IgD-negative memory B cell (primary cell): ENCODE measurements at regions not wholly inside any gene's neighbourhood (a gene's known extent, or its start where the extent isn't known, plus 50 kb on each side); places are given as distances from the start of the nearest gene placed in this dataset.
"Not testable (repeated sequence)": the region's sequence is repeated elsewhere in the genome, so short reads cannot be mapped to it uniquely, and the experiment has no call there.

Experiments used
- H3K27ac Mint-ChIP-seq, 3 donors: one replicate each; pipeline ENCODE4 v1.8.0; 2020 to 2022; ENCODE audit warnings: mild to moderate bottlenecking in 3 of 3, mixed read lengths in 3 of 3, moderate library complexity in 1 of 3
- H3K27me3 Mint-ChIP-seq: one replicate; pipeline ENCODE4 v1.8.0; 2021; ENCODE audit warnings: mixed read lengths
- H3K36me3 Mint-ChIP-seq: one replicate; pipeline ENCODE4 v1.8.0; 2020; ENCODE audit warnings: mild to moderate bottlenecking, mixed read lengths
- H3K4me1 Mint-ChIP-seq, 3 donors: one replicate each; pipeline ENCODE4 v1.8.0; 2020 to 2022; ENCODE audit warnings: mixed read lengths in 3 of 3, mild to moderate bottlenecking in 1 of 3
- H3K4me3 Mint-ChIP-seq, 4 donors: one replicate each; pipeline ENCODE4 v1.8.0; 2020 to 2022; ENCODE audit warnings: mild to moderate bottlenecking in 4 of 4, mixed read lengths in 4 of 4, moderate library complexity in 3 of 4
- H3K9me3 Mint-ChIP-seq, 3 donors: one replicate each; pipeline ENCODE4 v1.8.0; 2020 to 2021; ENCODE audit warnings: mixed read lengths in 3 of 3, mild to moderate bottlenecking in 1 of 3

GRCh38 chr3:166860217-166860616, 519.9 kb downstream of the ZBBX start:
- H3K9me3 Mint-ChIP-seq = peaks cover 0 to 5% (median 0%) of the 10 kb centered on the region in 3 donors
- H3K4me3 Mint-ChIP-seq = no peak overlapping the region
- H3K27me3 Mint-ChIP-seq = no peaks in the 10 kb centered on the region

GRCh38 chr3:166844329-166844728, 535.8 kb downstream of the ZBBX start:
- H3K27me3 Mint-ChIP-seq = no peaks in the 10 kb centered on the region
- peaks cover 0 to 2% (median 0%) of the 10 kb centered on the region in 3 donors for H3K4me1 Mint-ChIP-seq
- no peak overlapping the region for H3K4me3 Mint-ChIP-seq
- H3K9me3 Mint-ChIP-seq = peaks cover 3 to 8% (median 7%) of the 10 kb centered on the region in 3 donors
- no peaks in the 10 kb centered on the region for H3K36me3 Mint-ChIP-seq
- no peak overlapping the region for H3K27ac Mint-ChIP-seq

More at GRCh38 chr3:166860217-166860616, 519.9 kb downstream of the ZBBX start:
- Mint-ChIP-seq H3K27ac (no peak overlapping the region), H3K36me3 (no peaks in the 10 kb centered on the region), H3K4me1 (no peaks in the 10 kb centered on the region)

- H3K27ac Mint-ChIP-seq, H3K9me3 Mint-ChIP-seq, H3K36me3 Mint-ChIP-seq, H3K4me1 Mint-ChIP-seq, H3K27me3 Mint-ChIP-seq, H3K4me3 Mint-ChIP-seq: not testable (repeated sequence)
Measured at GRCh38 chr3:166842784-166843183, 537.3 kb downstream of the ZBBX start.

DNA sequence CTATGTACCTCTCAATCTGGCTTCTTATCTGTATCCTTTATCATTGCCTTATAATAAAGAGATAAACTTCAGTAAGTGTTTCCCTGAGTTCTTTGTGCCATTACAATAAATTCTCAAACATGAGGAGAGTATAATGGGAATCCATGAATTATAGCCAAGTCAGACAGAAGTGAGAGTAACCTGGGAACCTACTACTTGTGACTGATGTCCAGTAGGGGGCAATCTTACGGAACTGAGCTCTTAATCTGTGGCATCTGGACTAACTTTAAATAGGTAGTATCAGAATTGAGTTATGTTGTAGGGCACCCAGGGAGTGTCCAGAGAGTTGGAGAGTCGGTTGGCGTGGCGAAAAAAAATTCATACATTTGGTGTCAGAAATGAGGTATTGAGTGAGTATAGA, 542.6 kb downstream of the ZBBX start:
- Mint-ChIP-seq H3K4me3 (no peak overlapping the region), H3K36me3 (no peaks in the 10 kb centered on the region), H3K27me3 (no peaks in the 10 kb centered on the region), H3K9me3 (peaks cover 0 to 12% (median 6%) of the 10 kb centered on the region in 3 donors), H3K4me1 (peaks cover 0 to 2% (median 0%) of the 10 kb centered on the region in 3 donors), H3K27ac (no peak overlapping the region)

GRCh38 chr3:166836836-166837235, 543.3 kb downstream of the ZBBX start:
- no peaks in the 10 kb centered on the region for H3K36me3 Mint-ChIP-seq
- H3K4me3 Mint-ChIP-seq = no peak overlapping the region
- H3K9me3 Mint-ChIP-seq = peaks cover 0 to 12% (median 6%) of the 10 kb centered on the region in 3 donors
- H3K27me3 Mint-ChIP-seq = no peaks in the 10 kb centered on the region
- peaks cover 0 to 2% (median 0%) of the 10 kb centered on the region in 3 donors for H3K4me1 Mint-ChIP-seq
- no peak overlapping the region for H3K27ac Mint-ChIP-seq

DNA sequence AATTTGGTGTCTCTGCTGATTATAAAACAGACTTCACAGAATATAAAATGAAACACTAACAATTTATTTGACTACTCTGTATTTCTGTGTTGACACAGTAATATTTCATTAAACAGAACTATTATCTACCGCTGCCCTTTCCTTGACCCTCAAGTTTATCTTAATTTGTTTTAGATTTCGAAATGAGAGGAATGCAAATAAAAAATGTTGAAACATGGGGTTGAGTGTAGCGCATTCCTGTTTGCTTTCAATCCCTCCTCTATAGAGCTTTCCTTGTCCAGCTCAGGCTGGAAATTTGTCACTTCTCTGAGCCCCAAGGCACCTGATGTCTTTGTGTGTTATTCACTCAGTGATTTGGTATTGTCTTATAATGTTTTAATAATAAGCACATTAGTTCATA, 550.2 kb downstream of the ZBBX start:
- Mint-ChIP-seq H3K9me3 (peaks cover 3 to 4% (median 4%) of the 10 kb centered on the region in 3 donors), H3K4me1 (no peaks in the 10 kb centered on the region)

GRCh38 chr3:166818464-166818863, 561.6 kb downstream of the ZBBX start:
- Mint-ChIP-seq H3K9me3 (peaks cover 0 to 6% (median 0%) of the 10 kb centered on the region in 3 donors), H3K27ac (no peak overlapping the region)

More for the DNA sequence above, 550.2 kb downstream of the ZBBX start:
- no peak overlapping the region for H3K27ac Mint-ChIP-seq
- no peak overlapping the region for H3K4me3 Mint-ChIP-seq
- no peaks in the 10 kb centered on the region for H3K36me3 Mint-ChIP-seq
- H3K27me3 Mint-ChIP-seq = no peaks in the 10 kb centered on the region

DNA sequence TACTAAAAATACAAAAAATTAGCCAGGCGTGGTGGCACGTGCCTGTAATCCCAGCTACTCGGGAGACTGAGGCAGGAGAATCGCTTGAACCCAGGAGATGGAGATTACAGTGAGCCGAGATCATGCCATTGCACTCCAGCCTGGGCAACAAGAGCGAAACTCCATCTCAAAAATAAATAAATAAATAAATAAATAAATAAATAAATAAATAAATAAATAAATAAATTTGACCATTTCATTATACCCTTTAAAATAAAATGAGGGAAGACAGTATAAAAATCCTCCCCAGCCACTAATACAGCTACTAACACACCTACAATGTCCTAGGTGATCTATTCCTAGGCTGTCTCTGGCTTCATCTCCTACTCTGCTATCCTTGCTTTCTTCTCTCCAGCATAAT, 562.8 kb downstream of the ZBBX start:
- not testable (repeated sequence) for H3K9me3 Mint-ChIP-seq, H3K4me1 Mint-ChIP-seq, H3K27me3 Mint-ChIP-seq, H3K4me3 Mint-ChIP-seq, H3K27ac Mint-ChIP-seq, H3K36me3 Mint-ChIP-seq

More at GRCh38 chr3:166818464-166818863, 561.6 kb downstream of the ZBBX start:
- no peak overlapping the region for H3K4me3 Mint-ChIP-seq
- H3K4me1 Mint-ChIP-seq = no peaks in the 10 kb centered on the region
- no peaks in the 10 kb centered on the region for H3K36me3 Mint-ChIP-seq
- H3K27me3 Mint-ChIP-seq = no peaks in the 10 kb centered on the region

DNA sequence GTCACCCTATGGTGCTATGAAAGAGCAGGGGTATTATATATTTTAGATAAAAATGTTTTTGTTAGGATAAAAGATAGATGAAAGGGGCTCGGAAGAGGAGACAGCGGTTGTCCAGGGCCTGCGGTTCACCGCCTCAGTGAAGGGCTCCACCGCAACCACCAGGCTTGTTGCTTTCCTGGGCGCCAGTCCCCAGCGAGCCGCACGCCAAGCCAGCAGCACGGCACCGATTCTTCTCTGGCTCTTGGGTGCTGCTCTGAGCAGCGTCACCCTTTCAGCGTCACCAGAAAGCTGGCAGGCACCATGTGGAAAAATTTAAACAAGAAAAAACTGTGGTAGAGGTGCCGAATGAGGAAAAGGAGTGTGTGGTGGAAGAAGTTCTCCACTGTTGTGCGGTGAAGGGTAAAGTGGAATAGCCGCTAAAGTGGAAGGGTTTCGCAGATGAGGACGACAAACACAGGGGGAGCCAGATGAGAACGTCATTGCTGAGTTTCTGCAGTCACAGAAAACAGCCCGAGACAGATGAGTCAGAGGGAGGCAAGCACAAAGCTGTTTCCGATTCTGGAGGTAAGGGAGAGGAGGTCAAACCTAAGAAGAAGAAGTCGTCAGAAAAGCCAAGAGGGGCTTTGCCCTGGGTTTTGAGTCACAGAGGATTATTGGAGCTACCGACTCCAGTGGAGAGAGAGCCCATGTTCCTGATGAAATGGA, 569.2 kb downstream of the ZBBX start:
- H3K4me3 Mint-ChIP-seq = no peak overlapping the region
- H3K4me1 Mint-ChIP-seq = no peaks in the 10 kb centered on the region
- no peak overlapping the region for H3K27ac Mint-ChIP-seq
- H3K9me3 Mint-ChIP-seq = peaks cover 3 to 27% (median 12%) of the 10 kb centered on the region in 3 donors
- H3K36me3 Mint-ChIP-seq = peaks cover 1% of the 10 kb centered on the region
- no peaks in the 10 kb centered on the region for H3K27me3 Mint-ChIP-seq

GRCh38 chr3:166809520-166809919, 570.6 kb downstream of the ZBBX start:
- H3K27ac Mint-ChIP-seq = no peak overlapping the region
- no peaks in the 10 kb centered on the region for H3K4me1 Mint-ChIP-seq
- no peaks in the 10 kb centered on the region for H3K27me3 Mint-ChIP-seq
- H3K9me3 Mint-ChIP-seq = peaks cover 3 to 23% (median 12%) of the 10 kb centered on the region in 3 donors
- peaks cover 1% of the 10 kb centered on the region for H3K36me3 Mint-ChIP-seq
- H3K4me3 Mint-ChIP-seq = no peak overlapping the region

GRCh38 chr3:166788936-166789335, 591.2 kb downstream of the ZBBX start:
- no peaks in the 10 kb centered on the region for H3K4me1 Mint-ChIP-seq
- H3K9me3 Mint-ChIP-seq = peaks cover 0 to 4% (median 3%) of the 10 kb centered on the region in 3 donors
- H3K27me3 Mint-ChIP-seq = no peaks in the 10 kb centered on the region
- no peak overlapping the region for H3K27ac Mint-ChIP-seq
- H3K36me3 Mint-ChIP-seq = no peaks in the 10 kb centered on the region
- no peak overlapping the region for H3K4me3 Mint-ChIP-seq

DNA sequence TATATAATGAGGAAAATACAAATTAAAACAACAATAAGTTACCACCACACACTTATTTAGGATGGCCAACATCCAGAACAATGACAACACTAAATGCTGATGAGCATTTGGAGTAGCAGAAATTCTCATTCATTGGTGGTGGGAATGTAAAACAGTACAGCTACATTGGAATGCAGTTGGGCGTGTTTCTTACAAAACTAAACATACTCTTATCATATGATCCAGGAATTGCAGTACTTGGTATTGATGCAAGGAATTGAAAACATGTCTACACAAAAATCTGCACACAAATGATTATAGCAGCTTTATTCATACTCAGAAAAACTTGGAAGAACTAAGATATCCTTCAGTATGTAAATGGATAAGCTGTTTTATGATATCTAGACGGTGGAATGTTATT, 594.2 kb downstream of the ZBBX start:
- Mint-ChIP-seq H3K4me3 (no peak overlapping the region), H3K4me1 (no peaks in the 10 kb centered on the region), H3K27ac (no peak overlapping the region), H3K36me3 (no peaks in the 10 kb centered on the region), H3K27me3 (no peaks in the 10 kb centered on the region), H3K9me3 (peaks cover 4 to 6% (median 5%) of the 10 kb centered on the region in 3 donors)

- Mint-ChIP-seq H3K27ac (no peak overlapping the region), H3K4me3 (no peak overlapping the region), H3K9me3 (peaks cover 2 to 10% (median 4%) of the 10 kb centered on the region in 3 donors), H3K27me3 (no peaks in the 10 kb centered on the region), H3K4me1 (no peaks in the 10 kb centered on the region), H3K36me3 (no peaks in the 10 kb centered on the region)
Measured at GRCh38 chr3:166783206-166783605, 596.9 kb downstream of the ZBBX start.

DNA sequence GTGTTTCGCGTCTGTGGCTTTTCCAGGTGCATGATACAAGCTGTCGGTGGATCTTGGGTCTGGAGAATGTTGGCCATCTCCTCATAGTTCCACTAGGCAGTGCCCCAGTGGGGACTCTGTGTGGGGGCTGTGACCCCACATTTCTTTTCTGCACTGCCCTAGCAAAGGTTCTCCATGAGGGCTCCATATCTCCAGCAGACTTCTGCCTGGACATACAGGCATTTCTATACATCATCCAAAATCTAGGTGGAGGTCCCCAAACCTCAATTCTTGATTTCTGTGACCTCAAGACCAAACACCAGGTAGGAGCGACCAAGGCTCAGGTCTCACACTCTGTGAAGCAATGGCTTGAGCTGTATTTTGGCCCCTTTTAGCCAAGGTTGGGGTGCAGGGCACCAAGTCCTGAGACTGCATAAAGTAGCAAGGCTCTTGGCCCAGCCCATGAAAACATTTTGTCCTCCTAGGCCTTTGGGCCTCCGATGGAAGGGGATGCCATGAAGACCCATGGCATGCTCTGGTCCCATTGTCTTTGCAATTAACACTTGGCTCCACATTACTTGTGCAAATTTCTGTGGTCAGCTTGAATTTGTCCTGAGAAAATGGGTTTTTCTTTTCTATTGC, 615.3 kb downstream of the ZBBX start:
- H3K9me3 Mint-ChIP-seq = peaks cover 0 to 14% (median 6%) of the 10 kb centered on the region in 3 donors
- H3K27ac Mint-ChIP-seq = no peak overlapping the region
- peaks cover 2% of the 10 kb centered on the region for H3K36me3 Mint-ChIP-seq
- no peaks in the 10 kb centered on the region for H3K27me3 Mint-ChIP-seq
- H3K4me3 Mint-ChIP-seq = no peak overlapping the region
- H3K4me1 Mint-ChIP-seq = no peaks in the 10 kb centered on the region

DNA sequence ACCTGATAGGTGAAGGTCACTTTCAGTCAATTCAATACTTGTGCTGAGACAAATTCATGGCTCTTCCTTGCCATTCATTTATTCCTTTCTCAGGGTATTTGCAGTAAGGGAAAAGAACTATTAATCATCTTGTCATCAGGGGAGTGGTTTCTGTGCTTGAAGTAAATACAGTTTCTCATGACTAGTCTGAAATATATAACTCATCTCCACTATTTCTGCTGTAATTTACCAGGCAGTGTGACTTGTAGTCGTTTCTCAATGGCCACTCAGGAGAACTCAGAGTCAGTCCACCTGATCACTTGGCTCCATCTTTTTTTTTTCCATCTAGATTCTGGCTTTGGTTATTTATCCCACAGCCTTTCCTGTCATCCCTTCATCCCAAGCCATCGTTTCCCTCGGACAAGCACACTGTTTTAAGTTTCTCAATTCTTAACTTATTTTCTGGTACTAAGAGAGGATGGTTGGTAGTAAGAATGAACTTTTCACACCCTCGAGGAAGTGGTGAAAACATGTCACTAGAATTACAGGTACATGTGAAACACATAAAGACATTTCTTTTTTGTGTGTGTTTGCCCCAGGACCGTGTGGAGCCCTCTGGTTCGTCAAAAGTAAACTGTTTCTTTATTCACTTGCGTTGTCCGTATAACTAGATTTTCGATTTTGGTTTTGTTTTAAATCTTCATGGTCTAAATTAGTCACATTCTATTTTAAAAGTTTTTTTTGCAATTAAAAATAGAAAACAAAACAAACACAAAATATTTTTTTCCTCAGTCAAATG, 620.2 kb downstream of the ZBBX start:
- peaks cover 2 to 6% (median 4%) of the 10 kb centered on the region in 3 donors for H3K9me3 Mint-ChIP-seq
- H3K27me3 Mint-ChIP-seq = no peaks in the 10 kb centered on the region
- no peak overlapping the region for H3K4me3 Mint-ChIP-seq

More for the DNA sequence above, 620.2 kb downstream of the ZBBX start:
- Mint-ChIP-seq H3K4me1 (no peaks in the 10 kb centered on the region), H3K27ac (no peak overlapping the region), H3K36me3 (no peaks in the 10 kb centered on the region)
